Heart left ventricle (tissue), 13 donors: ENCODE measurements at regions not wholly inside any gene's neighbourhood (a gene's known extent, or its start where the extent isn't known, plus 50 kb on each side); places are given as distances from the start of the nearest gene placed in this dataset.

Source experiments
- POLR2A ChIP-seq, 2 donors: fragments of 450-650 bp; IDR thresholded peaks; one replicate each; pipeline ENCODE4 v1.6.1; 2017; ENCODE audit warnings: antibody characterized with exemption in 2 of 2, mild to moderate bottlenecking in 2 of 2, moderate library complexity in 2 of 2
- TF ChIP-seq, protein P1 (sequence below), 12 donors: fragments of 200-600 bp; sonication (generic) in 4 of 12; IDR thresholded peaks; one replicate each; pipeline versions ENCODE4 v1.5.0 to v1.8.0; 2018 to 2022; ENCODE audit warnings: antibody characterized with exemption in 12 of 12, mild to moderate bottlenecking in 5 of 12
- donor health status: ischemic (EF 13 %, LVEDD 7.1; RV severe dilation, severe dysfunction).
- donor health status: DM: no; HTN: yes; CAD: no.
- donor health status: DM: no; HTN: no; CAD: no.
- donor health status: ischemic (EF 25% LVEDD 6.9; RV normal size, moderate dysfunction).
- donor health status: ischemic (EF 25% LVEDD 5.7; RV mildly dilated, moderate dysfunction).
- donor health status: ischemic (EF 35%, LVEDD 5.7; RV mildly dilated, moderate dysfunction).
- donor health status: nonischemic (EF 11% LVEDD 7.7; RV severe dilation, severe dysfunction).
- donor health status: DM: yes; HTN: yes; CAD: no.
- donor health status: PGD.
- donor health status: ischemic (EF 29% LVEDD 5.4; RV normal size, mild dysfunction).
- donor health status: nonischemic (EF 23%, LVEDD 6.1; RV moderate dilation, normal function).

GRCh38 chr10:118950997-118951637, 78.4 kb upstream of the NANOS1 start:
- no peak for TF ChIP-seq POLR2A (IDR thresholded peaks at IDR 0.05)
- TF ChIP-seq, protein P1, sequence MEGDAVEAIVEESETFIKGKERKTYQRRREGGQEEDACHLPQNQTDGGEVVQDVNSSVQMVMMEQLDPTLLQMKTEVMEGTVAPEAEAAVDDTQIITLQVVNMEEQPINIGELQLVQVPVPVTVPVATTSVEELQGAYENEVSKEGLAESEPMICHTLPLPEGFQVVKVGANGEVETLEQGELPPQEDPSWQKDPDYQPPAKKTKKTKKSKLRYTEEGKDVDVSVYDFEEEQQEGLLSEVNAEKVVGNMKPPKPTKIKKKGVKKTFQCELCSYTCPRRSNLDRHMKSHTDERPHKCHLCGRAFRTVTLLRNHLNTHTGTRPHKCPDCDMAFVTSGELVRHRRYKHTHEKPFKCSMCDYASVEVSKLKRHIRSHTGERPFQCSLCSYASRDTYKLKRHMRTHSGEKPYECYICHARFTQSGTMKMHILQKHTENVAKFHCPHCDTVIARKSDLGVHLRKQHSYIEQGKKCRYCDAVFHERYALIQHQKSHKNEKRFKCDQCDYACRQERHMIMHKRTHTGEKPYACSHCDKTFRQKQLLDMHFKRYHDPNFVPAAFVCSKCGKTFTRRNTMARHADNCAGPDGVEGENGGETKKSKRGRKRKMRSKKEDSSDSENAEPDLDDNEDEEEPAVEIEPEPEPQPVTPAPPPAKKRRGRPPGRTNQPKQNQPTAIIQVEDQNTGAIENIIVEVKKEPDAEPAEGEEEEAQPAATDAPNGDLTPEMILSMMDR (IDR thresholded peaks at IDR 0.05) = no peak
